HL-60 (cell line): ENCODE measurements at regions not wholly inside any gene's neighbourhood (a gene's known extent, or its start where the extent isn't known, plus 50 kb on each side); places are given as distances from the start of the nearest gene placed in this dataset.

Experiments
- DNase-seq, 2 experiments: peaks; one replicate each; pipeline ENCODE4 v3.0.0-alpha.2; 2010 to 2020; ENCODE audit warnings: low read depth in 1 of 2, low spot score in 1 of 2
- H3K27ac ChIP-seq: fragments of 250-450 bp; sonication (Bioruptor Pico); replicated peaks from 2 replicates; pipeline ENCODE4 v1.5.1; 2020; ENCODE audit warnings: mild to moderate bottlenecking, moderate library complexity
- H3K27me3 ChIP-seq: fragments of 250-450 bp; sonication (Bioruptor Pico); 2 replicates; pipeline ENCODE4 v1.5.1; 2021; ENCODE audit warnings: mild to moderate bottlenecking, moderate library complexity; ENCODE audit not compliant: insufficient read depth, poor library complexity, severe bottlenecking
- H3K4me3 ChIP-seq: replicated peaks from 2 replicates; pipeline ENCODE4 v1.5.1; 2011; ENCODE audit warnings: mild to moderate bottlenecking, control low read depth, low read length; ENCODE audit not compliant: insufficient read depth
- GABPA ChIP-seq: IDR thresholded peaks from 2 replicates; pipeline ENCODE4 v1.6.1; 2012; ENCODE audit warnings: low read depth
- POLR2AphosphoS5 ChIP-seq: IDR thresholded peaks from 2 replicates; pipeline ENCODE4 v1.6.1; 2012; ENCODE audit warnings: low read depth
- REST ChIP-seq: IDR thresholded peaks from 2 replicates; pipeline ENCODE4 v1.6.1; 2012; ENCODE audit warnings: low read depth; ENCODE audit not compliant: insufficient replicate concordance
- SPI1 ChIP-seq: IDR thresholded peaks from 2 replicates; pipeline ENCODE4 v1.6.1; 2012; ENCODE audit warnings: low read depth, mild to moderate bottlenecking, borderline replicate concordance
- TF ChIP-seq, protein P1 (sequence below): IDR thresholded peaks from one replicate; pipeline ENCODE4 v1.5.1; 2011; ENCODE audit warnings: low read length, control low read depth, inconsistent platforms; ENCODE audit not compliant: insufficient read depth

- H3K4me3 ChIP-seq, result no peak overlapping the region
- DNase-seq, result no peak
- peaks cover 4% of the 10 kb centered on the region for H3K27me3 ChIP-seq
- H3K27ac ChIP-seq, result no peak overlapping the region
- TF ChIP-seq REST, result no peak
- TF ChIP-seq, protein P1, sequence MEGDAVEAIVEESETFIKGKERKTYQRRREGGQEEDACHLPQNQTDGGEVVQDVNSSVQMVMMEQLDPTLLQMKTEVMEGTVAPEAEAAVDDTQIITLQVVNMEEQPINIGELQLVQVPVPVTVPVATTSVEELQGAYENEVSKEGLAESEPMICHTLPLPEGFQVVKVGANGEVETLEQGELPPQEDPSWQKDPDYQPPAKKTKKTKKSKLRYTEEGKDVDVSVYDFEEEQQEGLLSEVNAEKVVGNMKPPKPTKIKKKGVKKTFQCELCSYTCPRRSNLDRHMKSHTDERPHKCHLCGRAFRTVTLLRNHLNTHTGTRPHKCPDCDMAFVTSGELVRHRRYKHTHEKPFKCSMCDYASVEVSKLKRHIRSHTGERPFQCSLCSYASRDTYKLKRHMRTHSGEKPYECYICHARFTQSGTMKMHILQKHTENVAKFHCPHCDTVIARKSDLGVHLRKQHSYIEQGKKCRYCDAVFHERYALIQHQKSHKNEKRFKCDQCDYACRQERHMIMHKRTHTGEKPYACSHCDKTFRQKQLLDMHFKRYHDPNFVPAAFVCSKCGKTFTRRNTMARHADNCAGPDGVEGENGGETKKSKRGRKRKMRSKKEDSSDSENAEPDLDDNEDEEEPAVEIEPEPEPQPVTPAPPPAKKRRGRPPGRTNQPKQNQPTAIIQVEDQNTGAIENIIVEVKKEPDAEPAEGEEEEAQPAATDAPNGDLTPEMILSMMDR, result no peak
- TF ChIP-seq POLR2AphosphoS5, result no peak
- no peak for TF ChIP-seq GABPA
- no peak for TF ChIP-seq SPI1
These were observed 236.6 kb downstream of the GADD45G start for GRCh38 chr9:89841456-89841855.

- no peak for DNase-seq
- Histone ChIP-seq H3K27me3 (peaks cover 4% of the 10 kb centered on the region), H3K27ac (no peak overlapping the region), H3K4me3 (no peak overlapping the region)
- TF ChIP-seq, protein P1, result no peak
- no peak for TF ChIP-seq SPI1
- TF ChIP-seq REST, result no peak
- TF ChIP-seq GABPA, result no peak
- no peak for TF ChIP-seq POLR2AphosphoS5
These were observed 237.5 kb downstream of the GADD45G start for GRCh38 chr9:89842267-89842768.

GRCh38 chr9:89843074-89843473 lies 238.3 kb downstream of the GADD45G start:
- Histone ChIP-seq H3K27me3 (peaks cover 4% of the 10 kb centered on the region), H3K4me3 (no peak overlapping the region), H3K27ac (no peak overlapping the region)
- DNase-seq, result no peak
- TF ChIP-seq GABPA (no peak), REST (no peak)
